H1 (cell line): ENCODE measurements at regions not wholly inside any gene's neighbourhood (a gene's known extent, or its start where the extent isn't known, plus 50 kb on each side); places are given as distances from the start of the nearest gene placed in this dataset.

Experiments
- BCL11A ChIP-seq, 2 experiments: IDR thresholded peaks; one replicate each; pipeline ENCODE4 v1.6.1; 2011; ENCODE audit warnings: low read depth in 2 of 2, low read length in 2 of 2, mild to moderate bottlenecking in 2 of 2
- CBX8 ChIP-seq: fragments of 300-800, 300-1000 bp; sonication (generic); IDR thresholded peaks from 2 replicates; pipeline ENCODE4 v1.7.1; 2016; ENCODE audit warnings: low read depth, low read length, borderline replicate concordance
- EZH2 ChIP-seq: fragments of 200-600 bp; sonication (generic); IDR thresholded peaks from 2 replicates; pipeline ENCODE4 v1.7.1; 2012; ENCODE audit warnings: low read depth, mild to moderate bottlenecking, moderate library complexity, low read length, inconsistent platforms; ENCODE audit not compliant: severe bottlenecking

DNA sequence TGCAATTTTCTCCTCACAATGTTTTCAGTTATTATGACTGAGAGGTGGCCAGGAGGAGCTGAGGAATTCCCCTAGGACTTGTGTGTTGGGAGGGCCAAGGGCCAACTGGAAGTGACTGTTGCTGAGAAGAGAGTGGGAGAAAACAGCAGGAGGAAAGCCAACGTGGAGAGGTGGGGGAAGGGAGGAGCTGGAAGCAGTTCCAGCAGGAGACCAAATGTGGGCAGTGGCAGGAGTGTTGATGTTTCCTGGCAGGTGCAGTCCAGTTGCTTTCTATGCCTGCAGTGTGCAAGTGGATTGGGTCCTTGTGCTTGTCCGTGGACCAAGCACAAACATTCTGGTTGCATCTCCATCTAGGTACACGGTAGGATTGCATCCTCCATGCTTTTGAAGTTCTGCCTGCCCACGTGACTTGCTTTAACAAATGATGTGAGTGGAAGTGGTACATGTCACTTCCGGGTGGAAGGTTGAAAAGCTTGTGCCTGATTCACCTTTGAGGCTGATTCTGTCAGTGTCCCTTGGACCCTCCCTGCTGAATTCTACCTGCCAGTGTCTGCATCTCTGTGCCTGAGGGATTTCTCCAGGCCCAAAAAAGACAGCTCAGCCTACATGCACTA lies 54.7 kb upstream of the CRHR1 start (continued):
- TF ChIP-seq BCL11A (IDR thresholded peaks at IDR 0.05; ENCODE audit: low read depth in 2 of 2, low read length in 2 of 2), result no peak
- TF ChIP-seq EZH2, result no peak
- no peak for TF ChIP-seq CBX8
- TF ChIP-seq, all 59 proteins: peak for 0
